Bronchial epithelial cell (primary cell): ENCODE measurements at regions not wholly inside any gene's neighbourhood (a gene's known extent, or its start where the extent isn't known, plus 50 kb on each side); places are given as distances from the start of the nearest gene placed in this dataset.
"Not testable (repeated sequence)": the region's sequence is repeated elsewhere in the genome, so short reads cannot be mapped to it uniquely, and the experiment has no call there.

ENCODE experiments used
- DNase-seq: peaks from one replicate; pipeline ENCODE4 v3.0.0-alpha.2; 2010; ENCODE audit warnings: low read depth
- FAIRE-seq: peaks from 2 replicates; lab custom pipeline; 2011; peaks lifted over from hg19 to GRCh38; lab: Jason Lieb, UNC
- H3K27me3 ChIP-seq: 2 replicates; pipeline ENCODE4 v1.5.1; 2011; ENCODE audit warnings: low read length; ENCODE audit not compliant: control insufficient read depth, insufficient read depth
- H3K36me3 ChIP-seq: 2 replicates; pipeline ENCODE4 v1.5.1; 2011; ENCODE audit warnings: low read length; ENCODE audit not compliant: control insufficient read depth, insufficient read depth
- H3K4me3 ChIP-seq: 2 replicates; pipeline ENCODE4 v1.5.1; 2011; ENCODE audit warnings: mild to moderate bottlenecking, low read depth, low read length, control low read depth
- TF ChIP-seq, protein P1 (sequence below): IDR thresholded peaks from 2 replicates; pipeline ENCODE4 v1.5.1; 2011; ENCODE audit warnings: mild to moderate bottlenecking, moderate library complexity, low read length, control low read depth, inconsistent platforms; ENCODE audit not compliant: insufficient read depth, severe bottlenecking

DNA sequence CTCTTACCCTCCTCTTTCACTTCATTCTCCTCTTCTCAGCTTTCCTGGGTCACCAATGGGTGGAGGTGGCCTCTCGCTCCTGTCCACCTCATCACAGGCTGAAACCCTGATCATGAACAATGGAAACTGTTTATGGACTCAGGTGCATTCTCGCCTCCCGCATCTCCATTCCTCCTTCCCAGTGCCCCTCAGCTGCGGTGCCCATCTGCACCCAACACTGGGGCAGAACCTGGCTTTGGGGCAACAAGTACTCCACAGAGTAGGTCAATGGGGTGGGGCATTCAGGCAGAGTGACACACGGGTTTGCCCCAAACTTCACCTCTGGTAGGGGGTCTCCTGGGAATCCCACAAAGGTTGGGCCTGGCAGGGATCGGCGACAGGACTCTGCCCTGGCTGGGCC is 199.5 kb downstream of the RTP5 start:
- FAIRE-seq = no peak
- H3K36me3 ChIP-seq = no peaks in the 10 kb centered on the region
- TF ChIP-seq, protein P1, sequence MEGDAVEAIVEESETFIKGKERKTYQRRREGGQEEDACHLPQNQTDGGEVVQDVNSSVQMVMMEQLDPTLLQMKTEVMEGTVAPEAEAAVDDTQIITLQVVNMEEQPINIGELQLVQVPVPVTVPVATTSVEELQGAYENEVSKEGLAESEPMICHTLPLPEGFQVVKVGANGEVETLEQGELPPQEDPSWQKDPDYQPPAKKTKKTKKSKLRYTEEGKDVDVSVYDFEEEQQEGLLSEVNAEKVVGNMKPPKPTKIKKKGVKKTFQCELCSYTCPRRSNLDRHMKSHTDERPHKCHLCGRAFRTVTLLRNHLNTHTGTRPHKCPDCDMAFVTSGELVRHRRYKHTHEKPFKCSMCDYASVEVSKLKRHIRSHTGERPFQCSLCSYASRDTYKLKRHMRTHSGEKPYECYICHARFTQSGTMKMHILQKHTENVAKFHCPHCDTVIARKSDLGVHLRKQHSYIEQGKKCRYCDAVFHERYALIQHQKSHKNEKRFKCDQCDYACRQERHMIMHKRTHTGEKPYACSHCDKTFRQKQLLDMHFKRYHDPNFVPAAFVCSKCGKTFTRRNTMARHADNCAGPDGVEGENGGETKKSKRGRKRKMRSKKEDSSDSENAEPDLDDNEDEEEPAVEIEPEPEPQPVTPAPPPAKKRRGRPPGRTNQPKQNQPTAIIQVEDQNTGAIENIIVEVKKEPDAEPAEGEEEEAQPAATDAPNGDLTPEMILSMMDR = no peak

DNA sequence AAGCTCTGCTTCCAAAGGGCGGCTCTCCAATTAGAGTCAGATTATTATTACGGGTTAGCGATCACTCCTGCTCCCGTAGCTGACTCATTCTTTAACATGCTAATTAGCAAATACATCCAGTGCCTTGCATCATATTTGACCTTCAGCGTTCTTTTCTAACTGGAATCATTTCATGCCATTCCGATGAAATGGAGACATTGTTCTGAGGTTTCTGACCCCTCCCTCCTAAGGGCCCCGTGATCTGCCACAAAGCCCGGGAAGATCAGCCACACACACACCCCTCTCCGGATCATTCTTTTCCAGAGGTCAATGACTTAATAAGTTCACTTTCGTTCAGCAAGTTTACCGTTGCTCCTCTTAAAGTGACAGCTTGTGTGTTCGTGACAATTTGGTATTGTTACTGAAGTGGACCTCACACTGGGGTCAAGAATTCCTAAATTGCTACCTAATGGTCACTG is 200.4 kb downstream of the RTP5 start:
- H3K4me3 ChIP-seq, H3K27me3 ChIP-seq, H3K36me3 ChIP-seq: not testable (repeated sequence)
- FAIRE-seq (peak; percentile 97), DNase-seq (peak; percentile 40)

More for the DNA sequence above, 199.5 kb downstream of the RTP5 start:
- no peak for DNase-seq
- no peaks in the 10 kb centered on the region for H3K27me3 ChIP-seq
- no peak overlapping the region for H3K4me3 ChIP-seq

DNA sequence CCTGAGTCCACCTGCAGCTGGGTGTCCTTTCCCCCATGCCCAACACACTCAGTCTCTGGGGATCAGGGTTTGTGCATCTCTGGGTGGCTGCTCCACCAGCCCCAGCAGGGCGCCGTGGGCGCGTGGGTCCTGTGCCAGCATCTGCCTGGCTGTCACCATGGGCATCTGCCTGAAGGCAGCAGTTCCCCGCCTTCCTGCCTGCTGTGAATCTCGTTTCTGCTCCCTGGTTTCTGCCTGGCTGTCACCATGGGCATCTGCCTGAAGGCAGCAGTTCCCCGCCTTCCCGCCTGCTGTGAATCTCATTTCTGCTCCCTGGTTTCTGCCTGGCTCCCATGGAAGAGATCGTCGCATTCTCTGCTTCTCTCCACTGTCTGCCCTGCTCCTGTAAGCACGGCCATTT is 201.2 kb downstream of the RTP5 start:
- H3K27me3 ChIP-seq, FAIRE-seq, H3K4me3 ChIP-seq, DNase-seq, H3K36me3 ChIP-seq: not testable (repeated sequence)

DNA sequence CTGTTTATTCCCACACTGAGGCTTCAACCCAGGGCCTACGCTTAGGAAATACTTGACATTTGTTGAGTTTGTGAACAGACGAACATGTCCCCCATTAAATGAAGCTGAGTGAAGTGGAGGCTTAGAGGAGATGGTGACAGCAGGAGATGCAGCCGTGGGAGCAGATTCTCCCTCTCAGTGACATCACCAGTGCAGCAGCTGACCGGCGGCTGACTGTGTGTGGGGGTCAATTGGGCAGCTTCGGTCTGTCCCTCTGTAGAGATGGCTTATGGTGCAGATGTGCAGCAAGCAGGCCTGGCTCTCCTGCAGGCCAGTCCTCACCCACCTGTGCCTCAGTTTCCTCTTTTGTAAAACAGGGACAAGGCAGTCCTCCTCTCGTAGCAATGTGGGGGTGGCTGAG is 201.8 kb downstream of the RTP5 start:
- H3K4me3 ChIP-seq, DNase-seq, H3K27me3 ChIP-seq, H3K36me3 ChIP-seq, FAIRE-seq: not testable (repeated sequence)

DNA sequence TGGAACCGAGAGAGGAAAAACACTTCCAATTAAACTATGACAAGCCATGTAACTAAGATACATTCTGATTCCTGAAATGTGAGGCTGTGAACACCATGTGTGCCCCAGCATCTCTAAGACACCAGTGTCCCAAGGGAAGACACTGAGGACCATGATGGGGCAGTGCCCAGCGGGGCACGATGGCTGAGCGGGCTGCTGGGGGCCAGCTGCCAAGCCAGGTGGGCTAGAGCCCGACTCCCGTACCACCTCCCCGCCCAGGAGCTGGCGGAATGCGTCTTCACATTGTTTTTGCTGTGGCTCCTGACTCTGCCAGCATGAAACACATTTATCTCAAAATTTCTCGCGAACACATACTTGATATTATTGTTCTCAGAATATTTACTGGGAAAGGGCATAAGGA is 202.4 kb downstream of the RTP5 start:
- H3K4me3 ChIP-seq, DNase-seq, H3K27me3 ChIP-seq, H3K36me3 ChIP-seq, FAIRE-seq: not testable (repeated sequence)

DNA sequence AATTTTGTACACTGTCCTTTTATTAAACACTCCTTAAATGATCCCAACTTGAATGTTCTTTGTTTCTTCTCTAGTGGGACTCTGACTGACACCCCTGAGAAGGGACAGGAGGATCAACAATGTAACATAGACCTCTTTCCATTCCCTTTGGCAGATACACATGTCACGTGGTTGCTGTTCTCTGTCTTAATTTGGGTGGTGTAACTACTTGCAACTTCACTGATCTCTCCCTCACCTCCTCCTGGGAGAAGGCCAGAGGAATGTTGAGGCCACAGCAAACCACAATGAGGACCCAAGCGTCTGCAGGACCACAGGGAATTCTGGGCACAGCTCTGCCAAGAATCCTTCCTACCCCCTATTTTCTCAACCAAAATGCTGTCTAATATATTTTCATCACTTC is 205.6 kb downstream of the RTP5 start:
- no peaks in the 10 kb centered on the region for H3K36me3 ChIP-seq
- DNase-seq (no peak), FAIRE-seq (no peak)
- no peaks in the 10 kb centered on the region for H3K27me3 ChIP-seq
- TF ChIP-seq, protein P1 = no peak
- no peak overlapping the region for H3K4me3 ChIP-seq

DNA sequence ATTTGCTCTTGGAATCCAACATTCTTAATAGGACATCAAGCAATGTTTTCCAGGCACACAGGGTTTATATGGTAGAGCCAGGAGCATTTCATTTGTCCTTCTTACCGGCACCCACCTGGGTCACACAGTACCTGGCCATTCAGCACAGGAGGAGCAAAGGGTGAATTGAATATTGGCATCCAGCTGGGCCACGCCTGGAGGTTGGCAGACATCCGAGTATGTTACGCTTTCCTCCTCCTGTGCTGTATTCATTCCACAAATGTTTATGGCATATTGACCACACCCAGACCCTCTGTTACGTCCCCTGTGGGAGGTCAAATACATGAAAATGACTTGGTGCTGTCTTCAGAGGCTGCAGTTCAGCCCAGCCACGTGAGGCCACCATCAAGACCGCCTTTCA is 206.2 kb downstream of the RTP5 start:
- FAIRE-seq (no peak), DNase-seq (no peak)

DNA sequence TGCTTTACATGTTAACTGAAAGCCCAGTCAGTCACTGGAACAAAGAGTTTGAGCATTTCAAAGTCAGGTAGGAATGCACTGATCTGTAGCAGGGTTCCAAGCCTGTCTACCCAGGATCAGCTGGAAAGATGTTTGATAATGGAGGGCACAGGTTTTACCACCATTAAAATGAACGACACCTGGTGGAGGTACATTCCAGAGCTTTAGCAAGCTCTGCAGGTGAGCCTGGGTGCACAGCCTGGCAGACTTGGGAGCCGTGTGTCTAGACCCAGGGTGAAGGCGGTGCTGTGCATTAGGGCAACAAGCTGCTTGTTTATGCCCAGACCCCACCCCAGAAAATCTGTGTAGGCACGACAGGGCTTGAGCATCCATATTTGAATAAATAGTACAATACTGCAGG is 206.7 kb downstream of the RTP5 start:
- not testable (repeated sequence) for DNase-seq, H3K4me3 ChIP-seq, FAIRE-seq, H3K36me3 ChIP-seq, H3K27me3 ChIP-seq

More for the DNA sequence above, 206.2 kb downstream of the RTP5 start:
- TF ChIP-seq, protein P1 = no peak
- Histone ChIP-seq H3K36me3 (no peaks in the 10 kb centered on the region), H3K27me3 (no peaks in the 10 kb centered on the region), H3K4me3 (no peak overlapping the region)

DNA sequence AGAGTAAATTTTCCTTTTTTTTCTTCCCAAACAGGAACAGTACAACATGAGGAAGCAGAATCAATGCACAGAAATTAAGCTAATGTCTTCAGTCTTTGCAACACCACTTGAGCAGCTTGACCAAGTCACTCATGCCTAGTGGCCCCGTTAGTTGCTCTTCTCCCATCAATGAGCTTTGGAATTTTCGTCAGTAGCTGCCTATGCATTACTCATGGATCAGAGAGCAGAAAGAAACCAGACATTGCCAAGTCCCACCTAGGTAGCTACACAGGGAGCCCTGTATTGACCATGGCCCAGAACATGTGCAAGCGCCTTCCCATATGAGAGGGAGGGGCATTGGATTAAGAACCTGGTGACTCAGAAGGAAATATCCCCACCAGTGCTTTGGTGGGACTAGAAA is 208.9 kb downstream of the RTP5 start:
- H3K27me3 ChIP-seq, DNase-seq, H3K36me3 ChIP-seq, H3K4me3 ChIP-seq: not testable (repeated sequence)
- FAIRE-seq = peak; percentile 66

DNA sequence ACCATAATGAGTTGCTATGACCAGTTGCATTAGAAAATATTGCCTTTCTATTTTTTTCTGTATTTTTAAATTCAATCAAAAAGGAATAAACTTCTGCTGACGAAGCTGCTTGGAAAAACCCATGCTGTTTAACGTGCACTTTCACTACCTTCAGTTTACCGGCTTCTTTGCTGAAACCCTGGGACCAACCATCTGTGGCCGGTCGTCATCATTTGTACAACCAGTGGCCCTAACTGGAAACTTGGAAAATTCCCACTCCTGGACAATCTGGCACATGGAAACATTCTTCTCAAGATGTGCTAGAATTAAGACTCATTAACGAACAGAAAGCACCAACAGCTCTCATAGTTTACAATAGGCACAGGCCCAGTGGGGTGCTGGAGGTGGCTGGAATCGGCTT is 210.3 kb downstream of the RTP5 start:
- not testable (repeated sequence) for FAIRE-seq, H3K4me3 ChIP-seq, H3K36me3 ChIP-seq

DNA sequence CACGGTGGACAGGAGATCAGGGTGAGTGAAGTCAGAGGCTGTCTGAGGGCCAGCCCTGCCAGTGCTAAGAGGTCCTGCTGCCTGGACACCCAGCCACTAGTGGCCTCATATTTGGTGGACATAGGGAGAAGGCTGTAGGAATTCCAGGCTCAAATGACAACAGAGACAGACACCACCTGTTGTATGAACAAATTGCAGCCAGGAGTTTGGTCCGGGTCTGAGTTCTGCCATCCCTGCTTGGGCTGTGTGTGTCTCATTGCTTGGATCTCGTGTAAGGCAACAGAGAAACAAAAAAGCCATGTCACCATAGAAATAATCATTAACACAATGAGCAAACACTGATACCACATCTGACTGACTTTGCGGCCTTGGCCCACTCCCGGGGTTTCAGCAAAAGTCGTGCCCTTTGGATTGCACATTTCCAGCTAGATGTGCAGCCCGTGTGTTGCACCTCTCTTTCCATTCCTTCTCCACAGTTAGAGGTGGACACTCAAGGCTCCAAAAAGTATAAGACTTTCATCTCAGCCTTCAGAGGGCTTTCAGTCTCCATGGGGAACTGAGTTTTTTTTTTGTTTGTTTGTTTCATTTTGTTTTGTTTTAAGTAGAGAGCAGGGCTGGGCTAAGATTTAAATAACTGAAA is 211.2 kb downstream of the RTP5 start:
- not testable (repeated sequence) for H3K4me3 ChIP-seq, H3K36me3 ChIP-seq, H3K27me3 ChIP-seq, FAIRE-seq, DNase-seq

More for the DNA sequence above, 210.3 kb downstream of the RTP5 start:
- not testable (repeated sequence) for DNase-seq, H3K27me3 ChIP-seq

DNA sequence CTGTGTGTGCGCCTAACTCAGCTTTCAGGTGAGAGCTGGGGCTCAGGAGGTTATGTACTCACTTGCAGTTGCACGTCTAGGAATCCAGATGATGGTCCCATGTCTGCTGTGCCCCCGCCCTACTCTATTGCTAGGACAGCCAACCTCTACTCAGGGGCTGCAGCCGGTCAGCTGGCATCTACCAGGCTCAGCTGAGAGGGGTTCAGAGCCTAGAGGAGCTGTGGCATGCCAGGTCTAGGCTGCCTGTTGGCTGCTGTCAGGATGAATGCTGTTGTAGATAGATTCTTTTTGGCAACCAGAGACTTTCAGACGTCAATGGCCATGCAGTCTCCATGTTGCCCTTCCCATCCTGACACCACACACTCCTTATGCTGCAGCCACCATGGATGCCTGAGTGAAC is 214.5 kb downstream of the RTP5 start:
- H3K36me3 ChIP-seq, H3K4me3 ChIP-seq, FAIRE-seq, DNase-seq, H3K27me3 ChIP-seq: not testable (repeated sequence)
